Body of pancreas (tissue), 4 donors: ENCODE measurements at regions not wholly inside any gene's neighbourhood (a gene's known extent, or its start where the extent isn't known, plus 50 kb on each side); places are given as distances from the start of the nearest gene placed in this dataset.

Source experiments
- ATAC-seq: fragments of 150-250 bp; one replicate; pipeline ENCODE4 v1.9.1; 2016
- DNase-seq, 4 donors: peaks; one replicate each; pipeline ENCODE4 v3.0.0-alpha.2; 2019
- H3K27ac ChIP-seq, 4 donors: fragments of 200-600 bp; sonication (generic); 1 replicate in 3 of 4; 2 replicates in 1 of 4; pipeline versions ENCODE4 v1.5.1 to v1.6.1; 2016 to 2019; ENCODE audit warnings: mild to moderate bottlenecking in 1 of 4, mixed read lengths in 1 of 4, moderate library complexity in 1 of 4
- H3K27me3 ChIP-seq, 2 donors: fragments of 200-600 bp; sonication (generic); one replicate each; pipeline ENCODE4 v1.6.0; 2016; ENCODE audit warnings: mild to moderate bottlenecking in 1 of 2
- H3K36me3 ChIP-seq, 2 donors: fragments of 200-600 bp; sonication (generic); replicated peaks in 1 of 2; 2 replicates each; pipeline ENCODE4 v1.5.1; 2016; ENCODE audit warnings: low read depth in 2 of 2; ENCODE audit not compliant: insufficient read depth in 1 of 2
- H3K4me1 ChIP-seq: fragments of 200-600 bp; sonication (generic); one replicate; pipeline ENCODE4 v1.6.0; 2016
- H3K4me3 ChIP-seq, 2 donors: fragments of 200-600 bp; sonication (generic); 1 replicate in 1 of 2; 2 replicates in 1 of 2; pipeline ENCODE4 v1.5.1; 2016 to 2019
- H3K9me3 ChIP-seq, 3 donors: fragments of 200-600 bp; sonication (generic); 1 replicate in 2 of 3; 2 replicates in 1 of 3; pipeline ENCODE4 v1.5.1; 2016
- POLR2A ChIP-seq, 3 donors: fragments of 450-650 bp; IDR thresholded peaks; one replicate each; pipeline ENCODE4 v1.6.1; 2016; ENCODE audit warnings: antibody characterized with exemption in 3 of 3, mild to moderate bottlenecking in 2 of 3
- WGBS, 2 donors: methylation state at CpG; one replicate each; pipeline ENCODE4 v1.1.5; 2017; 5-methylcytosine and 5-hydroxymethylcytosine counted together
- intact Hi-C: fragments of 100-400 bp; cut with DNase I; formaldehyde crosslinking; loops from one replicate; pipeline ENCODE4 v1.15.1; 2023
- TF ChIP-seq, protein P1 (sequence below), 7 experiments: fragments of 450-650 bp in 4 of 7; fragments of 200-600 bp in 3 of 7; sonication (generic) in 3 of 7; IDR thresholded peaks; one replicate each; pipeline ENCODE4 v1.5.1; 2016 to 2019; ENCODE audit warnings: antibody characterized with exemption in 7 of 7

GRCh38 chr12:18998343-18999261, 130.9 kb upstream of the PLEKHA5 start:
- Histone ChIP-seq H3K27me3 (no peaks in the 10 kb centered on the region), H3K36me3 (no peaks in the 10 kb centered on the region), H3K27ac (no peak overlapping the region), H3K4me1 (no peaks in the 10 kb centered on the region), H3K4me3 (no peak overlapping the region), H3K9me3 (no peaks in the 10 kb centered on the region)
- WGBS, 2 donors = 76 to 81% methylated on average over 9 of the region's 9 CpGs
- TF ChIP-seq, protein P1, sequence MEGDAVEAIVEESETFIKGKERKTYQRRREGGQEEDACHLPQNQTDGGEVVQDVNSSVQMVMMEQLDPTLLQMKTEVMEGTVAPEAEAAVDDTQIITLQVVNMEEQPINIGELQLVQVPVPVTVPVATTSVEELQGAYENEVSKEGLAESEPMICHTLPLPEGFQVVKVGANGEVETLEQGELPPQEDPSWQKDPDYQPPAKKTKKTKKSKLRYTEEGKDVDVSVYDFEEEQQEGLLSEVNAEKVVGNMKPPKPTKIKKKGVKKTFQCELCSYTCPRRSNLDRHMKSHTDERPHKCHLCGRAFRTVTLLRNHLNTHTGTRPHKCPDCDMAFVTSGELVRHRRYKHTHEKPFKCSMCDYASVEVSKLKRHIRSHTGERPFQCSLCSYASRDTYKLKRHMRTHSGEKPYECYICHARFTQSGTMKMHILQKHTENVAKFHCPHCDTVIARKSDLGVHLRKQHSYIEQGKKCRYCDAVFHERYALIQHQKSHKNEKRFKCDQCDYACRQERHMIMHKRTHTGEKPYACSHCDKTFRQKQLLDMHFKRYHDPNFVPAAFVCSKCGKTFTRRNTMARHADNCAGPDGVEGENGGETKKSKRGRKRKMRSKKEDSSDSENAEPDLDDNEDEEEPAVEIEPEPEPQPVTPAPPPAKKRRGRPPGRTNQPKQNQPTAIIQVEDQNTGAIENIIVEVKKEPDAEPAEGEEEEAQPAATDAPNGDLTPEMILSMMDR (IDR thresholded peaks at IDR 0.05) = no peak
- no peak for TF ChIP-seq POLR2A (IDR thresholded peaks at IDR 0.05)
- DNase-seq (no peak), ATAC-seq (no peak)
- intact Hi-C loops = no loop called here

DNA sequence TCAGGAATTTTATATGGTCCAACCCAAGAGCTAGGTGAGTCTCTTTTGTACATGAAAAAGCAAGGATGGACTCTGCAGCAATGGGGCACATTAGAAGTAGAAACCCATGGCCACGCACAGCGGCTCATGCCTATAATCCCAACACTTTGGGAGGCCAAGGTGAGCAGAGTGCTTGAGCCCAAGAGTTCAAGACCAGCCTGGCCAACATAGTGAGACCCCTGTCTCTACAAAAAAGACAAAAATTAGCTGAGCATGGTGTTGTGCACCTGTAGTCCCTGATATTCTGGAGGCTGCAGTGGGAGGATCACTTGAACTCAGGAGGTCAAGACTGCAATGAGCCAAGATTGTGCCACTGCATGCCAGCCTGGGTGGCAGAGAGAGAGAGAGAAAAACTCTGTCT, 128.7 kb upstream of the PLEKHA5 start:
- DNase-seq = no peak
- no peaks in the 10 kb centered on the region for H3K4me1 ChIP-seq
- intact Hi-C loops = no loop called here
- no peak for ATAC-seq
- no peaks in the 10 kb centered on the region for H3K9me3 ChIP-seq
- no peaks in the 10 kb centered on the region for H3K27me3 ChIP-seq
- no peak overlapping the region for H3K4me3 ChIP-seq
- no peak for TF ChIP-seq POLR2A (IDR thresholded peaks at IDR 0.05)
- TF ChIP-seq, protein P1 (IDR thresholded peaks at IDR 0.05) = no peak
- 90 to 100% methylated on average over 2 of the region's 2 CpGs for WGBS, 2 donors
- H3K36me3 ChIP-seq = no peaks in the 10 kb centered on the region
- no peak overlapping the region for H3K27ac ChIP-seq

DNA sequence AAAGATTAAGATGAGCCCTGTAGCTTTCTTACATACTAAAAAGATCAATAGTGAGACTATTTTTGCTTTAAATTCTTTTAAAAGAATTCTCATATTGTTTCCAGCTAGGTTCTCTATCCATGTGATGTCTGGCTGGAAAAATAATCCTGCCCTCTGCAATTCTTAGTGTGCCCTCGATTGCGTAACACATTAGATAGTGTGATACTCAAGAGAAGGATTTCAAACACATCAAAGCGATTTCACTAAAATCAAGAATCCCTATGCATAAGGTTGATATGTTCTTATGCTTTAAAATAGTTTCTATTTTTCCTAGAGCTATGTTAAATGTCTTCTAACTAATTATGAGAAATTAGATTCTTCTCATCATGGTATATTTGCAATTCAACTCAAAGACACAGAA, 127.3 kb upstream of the PLEKHA5 start:
- Histone ChIP-seq H3K4me3 (no peak overlapping the region), H3K36me3 (no peaks in the 10 kb centered on the region), H3K9me3 (no peaks in the 10 kb centered on the region), H3K27me3 (no peaks in the 10 kb centered on the region), H3K27ac (no peak overlapping the region), H3K4me1 (no peaks in the 10 kb centered on the region)
- DNase-seq (no peak), ATAC-seq (no peak)
- intact Hi-C loops = no loop called here
- 68 to 82% methylated on average over 3 of the region's 3 CpGs for WGBS, 2 donors
- TF ChIP-seq POLR2A (IDR thresholded peaks at IDR 0.05) = no peak
- TF ChIP-seq, protein P1 (IDR thresholded peaks at IDR 0.05) = no peak

GRCh38 chr12:19003141-19003540, 126.4 kb upstream of the PLEKHA5 start:
- TF ChIP-seq, protein P1 (IDR thresholded peaks at IDR 0.05) = no peak
- no peak for TF ChIP-seq POLR2A (IDR thresholded peaks at IDR 0.05)
- intact Hi-C loops = no loop called here
- WGBS, 2 donors = 51 to 52% methylated on average over 2 of the region's 2 CpGs
- no peaks in the 10 kb centered on the region for H3K27me3 ChIP-seq
- no peaks in the 10 kb centered on the region for H3K4me1 ChIP-seq
- no peaks in the 10 kb centered on the region for H3K36me3 ChIP-seq
- no peaks in the 10 kb centered on the region for H3K9me3 ChIP-seq
- DNase-seq (no peak), ATAC-seq (no peak)
- H3K4me3 ChIP-seq = no peak overlapping the region
- H3K27ac ChIP-seq = no peak overlapping the region
